ENCODE measurements at regions not wholly inside any gene's neighbourhood (a gene's known extent, or its start where the extent isn't known, plus 50 kb on each side); places are given as distances from the start of the nearest gene placed in this dataset.

GRCh38 chr20:1810926-1811620, 84.1 kb upstream of the SIRPA start:
- H3K27ac ChIP-seq (ENCODE audit: low read length) = no peak overlapping the region
- WGBS (ENCODE audit: insufficient coverage, insufficient read length) = no CpG with 5 or more reads among the region's 7 CpGs

DNA sequence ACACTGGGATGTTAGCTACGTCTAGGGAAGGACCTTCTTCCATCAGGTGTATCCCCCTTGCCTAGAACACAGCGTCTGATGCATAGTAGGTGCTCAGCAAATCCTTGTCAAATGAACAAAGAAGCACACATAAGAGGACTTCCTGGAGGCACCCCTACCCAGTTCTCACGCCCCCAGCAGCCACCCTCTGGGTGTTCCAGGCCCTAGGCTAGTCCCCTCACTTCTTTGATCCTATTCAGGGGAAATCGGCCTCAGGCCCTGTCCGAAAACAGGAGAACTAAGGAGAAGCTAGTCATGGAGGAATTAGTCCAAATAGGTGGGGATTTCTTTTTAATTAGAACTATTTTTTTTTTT, 84.7 kb upstream of the SIRPA start:
- WGBS (ENCODE audit: insufficient coverage, insufficient read length) = no CpG with 5 or more reads among the region's 5 CpGs
- H3K27me3 ChIP-seq (ENCODE audit: control insufficient read depth, insufficient read depth, low read length) = no peaks in the 10 kb centered on the region
- no peak for DNase-seq (ENCODE audit: low read depth, low spot score)
- H3K4me1 ChIP-seq (ENCODE audit: control insufficient read depth, insufficient read depth, low read length) = peaks cover 9% of the 10 kb centered on the region; the same call in 1 of the 2 replicates
- H3K9me3 ChIP-seq (ENCODE audit: control insufficient read depth, insufficient read depth, low read length) = no peaks in the 10 kb centered on the region
- H3K4me3 ChIP-seq (ENCODE audit: low read length) = no peak overlapping the region
- no peaks in the 10 kb centered on the region for H3K36me3 ChIP-seq (ENCODE audit: control insufficient read depth, insufficient read depth, low read length)
- no peak overlapping the region for H3K27ac ChIP-seq (ENCODE audit: low read length)

More at GRCh38 chr20:1810926-1811620, 84.1 kb upstream of the SIRPA start:
- no peak for DNase-seq (ENCODE audit: low read depth, low spot score)
- Histone ChIP-seq H3K4me3 (ENCODE audit: low read length) (no peak overlapping the region), H3K36me3 (ENCODE audit: control insufficient read depth, insufficient read depth, low read length) (no peaks in the 10 kb centered on the region), H3K4me1 (ENCODE audit: control insufficient read depth, insufficient read depth, low read length) (peaks cover 9% of the 10 kb centered on the region; the same call in 1 of the 2 replicates), H3K9me3 (ENCODE audit: control insufficient read depth, insufficient read depth, low read length) (no peaks in the 10 kb centered on the region), H3K27me3 (ENCODE audit: control insufficient read depth, insufficient read depth, low read length) (no peaks in the 10 kb centered on the region)

GRCh38 chr20:1809611-1810510, 85.3 kb upstream of the SIRPA start:
- Histone ChIP-seq H3K4me1 (ENCODE audit: control insufficient read depth, insufficient read depth, low read length) (peaks cover 13% of the 10 kb centered on the region; the same call in 1 of the 2 replicates), H3K4me3 (ENCODE audit: low read length) (no peak overlapping the region)
- WGBS (ENCODE audit: insufficient coverage, insufficient read length) = no CpG with 5 or more reads among the region's 10 CpGs

DNA sequence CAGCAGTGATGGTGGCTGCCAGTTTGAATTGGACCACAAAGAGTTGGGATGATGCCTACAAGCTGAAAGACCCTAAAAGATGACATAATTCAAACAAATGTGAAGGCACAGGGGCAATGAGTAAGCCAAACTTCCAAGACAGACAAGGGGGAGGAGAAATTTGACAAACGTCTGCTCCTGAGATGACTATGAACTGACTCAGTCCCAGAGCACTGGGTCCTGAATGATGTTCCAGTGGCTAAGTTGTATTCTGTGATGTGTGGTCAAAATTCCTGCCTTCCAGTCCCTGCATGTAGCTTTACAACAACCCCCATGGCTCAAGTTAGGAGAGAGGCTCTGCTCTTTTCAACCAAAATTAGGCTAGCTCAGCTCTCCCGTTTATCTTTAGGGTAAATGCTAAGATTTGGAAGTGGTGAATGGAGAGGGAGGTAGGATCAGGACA, 86.1 kb upstream of the SIRPA start:
- no peak for DNase-seq (ENCODE audit: low read depth, low spot score)
- no peak overlapping the region for H3K27ac ChIP-seq (ENCODE audit: low read length)
- H3K4me1 ChIP-seq (ENCODE audit: control insufficient read depth, insufficient read depth, low read length) = peaks cover 14% of the 10 kb centered on the region; the same call in 1 of the 2 replicates
- no peaks in the 10 kb centered on the region for H3K9me3 ChIP-seq (ENCODE audit: control insufficient read depth, insufficient read depth, low read length)
- H3K27me3 ChIP-seq (ENCODE audit: control insufficient read depth, insufficient read depth, low read length) = peaks cover 7% of the 10 kb centered on the region; the same call in 1 of the 2 replicates
- whole genome bisulfite sequencing (ENCODE audit: insufficient coverage, insufficient read length) = no CpG with 5 or more reads among the region's 2 CpGs
- H3K4me3 ChIP-seq (ENCODE audit: low read length) = no peak overlapping the region
- no peaks in the 10 kb centered on the region for H3K36me3 ChIP-seq (ENCODE audit: control insufficient read depth, insufficient read depth, low read length)

More at GRCh38 chr20:1809611-1810510, 85.3 kb upstream of the SIRPA start:
- H3K36me3 ChIP-seq (ENCODE audit: control insufficient read depth, insufficient read depth, low read length) = no peaks in the 10 kb centered on the region
- DNase-seq (ENCODE audit: low read depth, low spot score) = no peak
- H3K27me3 ChIP-seq (ENCODE audit: control insufficient read depth, insufficient read depth, low read length) = peaks cover 1% of the 10 kb centered on the region; the same call in 1 of the 2 replicates
- H3K27ac ChIP-seq (ENCODE audit: low read length) = no peak overlapping the region
- H3K9me3 ChIP-seq (ENCODE audit: control insufficient read depth, insufficient read depth, low read length) = no peaks in the 10 kb centered on the region

GRCh38 chr20:1808101-1808500, 87.1 kb upstream of the SIRPA start:
- WGBS (ENCODE audit: insufficient coverage, insufficient read length) = no CpG with 5 or more reads among the region's 6 CpGs
- H3K4me1 ChIP-seq (ENCODE audit: control insufficient read depth, insufficient read depth, low read length) = peaks cover 14% of the 10 kb centered on the region; the same call in 1 of the 2 replicates
- H3K27me3 ChIP-seq (ENCODE audit: control insufficient read depth, insufficient read depth, low read length) = peaks cover 10% of the 10 kb centered on the region; the same call in 1 of the 2 replicates

GRCh38 chr20:1807394-1807793, 87.8 kb upstream of the SIRPA start:
- H3K27ac ChIP-seq (ENCODE audit: low read length) = no peak overlapping the region
- no CpG with 5 or more reads among the region's 7 CpGs for WGBS (ENCODE audit: insufficient coverage, insufficient read length)
- H3K9me3 ChIP-seq (ENCODE audit: control insufficient read depth, insufficient read depth, low read length) = no peaks in the 10 kb centered on the region

More at GRCh38 chr20:1808101-1808500, 87.1 kb upstream of the SIRPA start:
- Histone ChIP-seq H3K4me3 (ENCODE audit: low read length) (no peak overlapping the region), H3K9me3 (ENCODE audit: control insufficient read depth, insufficient read depth, low read length) (no peaks in the 10 kb centered on the region), H3K36me3 (ENCODE audit: control insufficient read depth, insufficient read depth, low read length) (no peaks in the 10 kb centered on the region), H3K27ac (ENCODE audit: low read length) (no peak overlapping the region)
- DNase-seq (ENCODE audit: low read depth, low spot score) = no peak

GRCh38 chr20:1806456-1806855, 88.8 kb upstream of the SIRPA start:
- Histone ChIP-seq H3K36me3 (ENCODE audit: control insufficient read depth, insufficient read depth, low read length) (no peaks in the 10 kb centered on the region), H3K27me3 (ENCODE audit: control insufficient read depth, insufficient read depth, low read length) (peaks cover 10% of the 10 kb centered on the region; the same call in 1 of the 2 replicates), H3K4me3 (ENCODE audit: low read length) (no peak overlapping the region), H3K9me3 (ENCODE audit: control insufficient read depth, insufficient read depth, low read length) (no peaks in the 10 kb centered on the region), H3K4me1 (ENCODE audit: control insufficient read depth, insufficient read depth, low read length) (peaks cover 11% of the 10 kb centered on the region; the same call in 1 of the 2 replicates), H3K27ac (ENCODE audit: low read length) (no peak overlapping the region)
- WGBS (ENCODE audit: insufficient coverage, insufficient read length) = no CpG with 5 or more reads among the region's 7 CpGs
- no peak for DNase-seq (ENCODE audit: low read depth, low spot score)

More at GRCh38 chr20:1807394-1807793, 87.8 kb upstream of the SIRPA start:
- Histone ChIP-seq H3K36me3 (ENCODE audit: control insufficient read depth, insufficient read depth, low read length) (no peaks in the 10 kb centered on the region), H3K27me3 (ENCODE audit: control insufficient read depth, insufficient read depth, low read length) (peaks cover 10% of the 10 kb centered on the region; the same call in 1 of the 2 replicates), H3K4me3 (ENCODE audit: low read length) (no peak overlapping the region), H3K4me1 (ENCODE audit: control insufficient read depth, insufficient read depth, low read length) (peaks cover 14% of the 10 kb centered on the region; the same call in 1 of the 2 replicates)
- no peak for DNase-seq (ENCODE audit: low read depth, low spot score)

DNA sequence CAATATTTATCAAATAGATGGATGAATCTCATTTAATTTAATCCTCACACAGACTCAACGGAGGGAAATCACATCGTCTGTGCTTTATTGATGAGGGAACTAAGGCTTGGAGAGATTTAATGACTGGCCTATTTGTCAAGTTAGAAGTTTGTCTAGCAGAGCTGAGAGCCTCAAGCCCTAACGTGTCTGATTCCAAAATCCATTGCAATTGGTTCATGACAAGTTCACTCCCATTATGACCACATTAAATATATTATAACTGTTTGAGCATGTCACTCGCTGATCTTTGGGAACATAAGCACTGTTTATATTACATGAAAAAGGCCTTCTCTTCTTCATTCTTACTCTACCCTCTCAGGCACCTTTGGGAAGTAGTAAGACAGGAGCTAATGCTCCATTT, 89.4 kb upstream of the SIRPA start:
- H3K9me3 ChIP-seq (ENCODE audit: control insufficient read depth, insufficient read depth, low read length) = no peaks in the 10 kb centered on the region
- H3K36me3 ChIP-seq (ENCODE audit: control insufficient read depth, insufficient read depth, low read length) = no peaks in the 10 kb centered on the region
- H3K4me3 ChIP-seq (ENCODE audit: low read length) = no peak overlapping the region
- H3K4me1 ChIP-seq (ENCODE audit: control insufficient read depth, insufficient read depth, low read length) = peaks cover 7% of the 10 kb centered on the region; the same call in 1 of the 2 replicates
- peaks cover 10% of the 10 kb centered on the region; the same call in 1 of the 2 replicates for H3K27me3 ChIP-seq (ENCODE audit: control insufficient read depth, insufficient read depth, low read length)
- no CpG with 5 or more reads among the region's 4 CpGs for WGBS (ENCODE audit: insufficient coverage, insufficient read length)
- H3K27ac ChIP-seq (ENCODE audit: low read length) = no peak overlapping the region
- no peak for DNase-seq (ENCODE audit: low read depth, low spot score)

- no peaks in the 10 kb centered on the region for H3K9me3 ChIP-seq (ENCODE audit: control insufficient read depth, insufficient read depth, low read length)
- H3K27ac ChIP-seq (ENCODE audit: low read length) = no peak overlapping the region
- peaks cover 10% of the 10 kb centered on the region; the same call in 1 of the 2 replicates for H3K27me3 ChIP-seq (ENCODE audit: control insufficient read depth, insufficient read depth, low read length)
- H3K4me3 ChIP-seq (ENCODE audit: low read length) = no peak overlapping the region
- no CpG with 5 or more reads among the region's 4 CpGs for WGBS (ENCODE audit: insufficient coverage, insufficient read length)
- H3K36me3 ChIP-seq (ENCODE audit: control insufficient read depth, insufficient read depth, low read length) = no peaks in the 10 kb centered on the region
- no peak for DNase-seq (ENCODE audit: low read depth, low spot score)
- H3K4me1 ChIP-seq (ENCODE audit: control insufficient read depth, insufficient read depth, low read length) = peaks cover 7% of the 10 kb centered on the region; the same call in 1 of the 2 replicates
Observed at GRCh38 chr20:1805161-1805581, 90.0 kb upstream of the SIRPA start.

- no peak overlapping the region for H3K27ac ChIP-seq (ENCODE audit: low read length)
- H3K4me3 ChIP-seq (ENCODE audit: low read length) = no peak overlapping the region
- no peak for DNase-seq (ENCODE audit: low read depth, low spot score)
- H3K36me3 ChIP-seq (ENCODE audit: control insufficient read depth, insufficient read depth, low read length) = no peaks in the 10 kb centered on the region
- peaks cover 7% of the 10 kb centered on the region; the same call in 1 of the 2 replicates for H3K4me1 ChIP-seq (ENCODE audit: control insufficient read depth, insufficient read depth, low read length)
- H3K27me3 ChIP-seq (ENCODE audit: control insufficient read depth, insufficient read depth, low read length) = peaks cover 10% of the 10 kb centered on the region; the same call in 1 of the 2 replicates
- H3K9me3 ChIP-seq (ENCODE audit: control insufficient read depth, insufficient read depth, low read length) = no peaks in the 10 kb centered on the region
- WGBS (ENCODE audit: insufficient coverage, insufficient read length) = no CpG with 5 or more reads among the region's 4 CpGs
Observed at GRCh38 chr20:1804554-1804956, 90.7 kb upstream of the SIRPA start.

All from iPS DF 6.9 (cell line).